ENCODE measurements at regions not wholly inside any gene's neighbourhood (a gene's known extent, or its start where the extent isn't known, plus 50 kb on each side); places are given as distances from the start of the nearest gene placed in this dataset.

DNA sequence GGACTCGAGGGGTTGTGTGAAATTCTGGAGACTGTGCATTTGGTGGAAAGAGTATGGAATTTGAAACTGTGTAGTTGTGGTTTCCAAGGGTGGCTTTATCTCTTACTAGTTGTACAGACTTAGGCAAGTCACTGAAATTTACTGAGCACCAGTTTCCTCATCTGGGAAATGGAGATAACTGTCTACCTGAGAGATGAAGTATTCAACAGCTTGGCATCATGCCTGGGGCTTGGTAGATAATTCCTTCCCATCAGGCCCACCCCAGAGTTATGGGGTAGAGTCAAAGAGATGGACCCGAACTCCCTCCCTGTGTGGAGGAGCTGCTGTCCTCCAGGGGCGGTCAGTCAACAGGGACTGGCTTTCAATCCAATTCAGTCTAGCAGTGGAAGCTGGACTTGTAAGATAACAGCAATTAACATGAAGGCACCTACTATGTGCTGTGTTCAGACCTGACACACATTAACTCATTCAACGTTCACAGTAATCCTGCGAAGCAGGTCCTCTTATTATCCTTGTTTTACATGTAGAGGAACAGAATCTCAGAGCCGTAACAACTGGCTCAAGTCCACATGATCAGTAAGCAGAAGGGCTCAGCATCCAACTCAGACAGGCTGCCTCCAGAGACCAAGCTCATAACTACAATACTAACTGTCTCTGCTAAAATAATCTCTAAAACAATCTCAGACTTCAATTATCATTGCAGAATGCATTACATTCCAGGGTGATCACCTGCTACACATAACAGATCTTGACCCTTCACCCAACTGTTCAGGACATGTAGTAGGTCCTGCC lies 432.1 kb downstream of the LPIN1 start:
- Histone ChIP-seq H3K4me3 (ENCODE audit: control extremely low read depth in 1 of 5, extremely low read depth in 1 of 5, insufficient read depth in 1 of 5, low read depth in 2 of 5, low read length in 4 of 5) (no peak overlapping the region), H3K9me3 (ENCODE audit: control extremely low read depth in 1 of 3, control insufficient read depth in 2 of 3, insufficient read depth in 1 of 3, low read length in 2 of 3) (no peaks in the 10 kb centered on the region), H3K27ac (ENCODE audit: low read length in 2 of 2) (no peak overlapping the region), H3K79me2 (ENCODE audit: control insufficient read depth, insufficient read depth, low read length) (no peaks in the 10 kb centered on the region), H2AFZ (ENCODE audit: insufficient read depth, low read depth, low read length, poor library complexity, severe bottlenecking) (peak overlapping the region; percentile 29), H4K20me1 (ENCODE audit: control insufficient read depth, insufficient read depth, low read length, poor library complexity, severe bottlenecking) (no peaks in the 10 kb centered on the region), H3K9ac (ENCODE audit: low read length) (no peak overlapping the region), H3K4me1 (ENCODE audit: control insufficient read depth in 2 of 2, insufficient read depth in 2 of 2, low read length in 2 of 2) (peaks cover 26 to 27% of the 10 kb centered on the region in 2 donors), H3K4me2 (replicated peaks; ENCODE audit: low read depth, low read length, poor library complexity, severe bottlenecking) (peak overlapping the region; percentile 56), H3K27me3 (replicated peaks in 1 of 4; ENCODE audit: control extremely low read depth in 1 of 4, control insufficient read depth in 3 of 4, insufficient read depth in 4 of 4, low read length in 3 of 4) (no peaks in the 10 kb centered on the region), H3K36me3 (replicated peaks in 1 of 2; ENCODE audit: control extremely low read depth in 1 of 2, control insufficient read depth in 1 of 2, extremely low read depth in 1 of 2, insufficient read depth in 2 of 2, low read length in 1 of 2) (no peaks in the 10 kb centered on the region)
- ChIA-PET POLR2A (no interaction called here), CTCF (interaction anchor here (1.0 to 1.2 kb wide), 2 partner anchors 10 to 538 kb away, joined by 3 to 4 read pairs; partner anchors contain the start of gene TRIB2)
- Mint-ChIP-seq H3K27me3 (no peaks in the 10 kb centered on the region), H3K4me3 (peak overlapping the region; percentile 56), H3K4me1 (peaks cover 40% of the 10 kb centered on the region), H3K9me3 (ENCODE audit: insufficient read depth) (no peaks in the 10 kb centered on the region), H3K27ac (peak overlapping the region; percentile 5)
- TF ChIP-seq EZH2 (IDR thresholded peaks at IDR 0.05; ENCODE audit: borderline replicate concordance, insufficient read depth, low read depth, low read length, poor library complexity, severe bottlenecking) = no peak
- TF ChIP-seq, protein P1, sequence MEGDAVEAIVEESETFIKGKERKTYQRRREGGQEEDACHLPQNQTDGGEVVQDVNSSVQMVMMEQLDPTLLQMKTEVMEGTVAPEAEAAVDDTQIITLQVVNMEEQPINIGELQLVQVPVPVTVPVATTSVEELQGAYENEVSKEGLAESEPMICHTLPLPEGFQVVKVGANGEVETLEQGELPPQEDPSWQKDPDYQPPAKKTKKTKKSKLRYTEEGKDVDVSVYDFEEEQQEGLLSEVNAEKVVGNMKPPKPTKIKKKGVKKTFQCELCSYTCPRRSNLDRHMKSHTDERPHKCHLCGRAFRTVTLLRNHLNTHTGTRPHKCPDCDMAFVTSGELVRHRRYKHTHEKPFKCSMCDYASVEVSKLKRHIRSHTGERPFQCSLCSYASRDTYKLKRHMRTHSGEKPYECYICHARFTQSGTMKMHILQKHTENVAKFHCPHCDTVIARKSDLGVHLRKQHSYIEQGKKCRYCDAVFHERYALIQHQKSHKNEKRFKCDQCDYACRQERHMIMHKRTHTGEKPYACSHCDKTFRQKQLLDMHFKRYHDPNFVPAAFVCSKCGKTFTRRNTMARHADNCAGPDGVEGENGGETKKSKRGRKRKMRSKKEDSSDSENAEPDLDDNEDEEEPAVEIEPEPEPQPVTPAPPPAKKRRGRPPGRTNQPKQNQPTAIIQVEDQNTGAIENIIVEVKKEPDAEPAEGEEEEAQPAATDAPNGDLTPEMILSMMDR (IDR thresholded peaks at IDR 0.05) = no peak
- intact Hi-C loops (cut with micrococcal nuclease) = no loop called here
- ATAC-seq (ENCODE audit: low read depth) (no peak), DNase-seq (no peak)
- WGBS (ENCODE audit: insufficient coverage) = 100% methylated on average over 5 of the region's 6 CpGs

DNA sequence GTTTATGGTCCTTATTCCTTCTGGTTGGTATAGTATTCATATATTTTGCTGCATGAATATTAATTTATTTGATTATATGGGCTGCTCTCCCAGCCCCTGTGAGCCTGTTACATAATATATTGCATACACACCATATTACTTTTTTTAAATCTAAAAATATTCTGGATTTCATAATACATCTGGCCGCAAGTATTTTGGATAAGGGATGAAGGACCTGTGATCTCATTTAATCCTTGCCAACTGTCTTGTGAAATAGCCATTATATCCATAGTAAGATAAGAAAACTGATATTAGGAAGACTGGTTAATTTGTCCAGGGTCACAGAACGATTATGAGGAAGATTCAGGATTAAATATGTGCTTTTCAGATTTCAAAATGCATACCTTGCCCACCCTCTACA lies 433.6 kb downstream of the LPIN1 start:
- H3K4me1 Mint-ChIP-seq = peaks cover 37% of the 10 kb centered on the region
- Histone ChIP-seq H3K27me3 (replicated peaks in 1 of 4; ENCODE audit: control extremely low read depth in 1 of 4, control insufficient read depth in 3 of 4, insufficient read depth in 4 of 4, low read length in 3 of 4) (no peaks in the 10 kb centered on the region), H3K4me1 (ENCODE audit: control insufficient read depth in 2 of 2, insufficient read depth in 2 of 2, low read length in 2 of 2) (peaks cover 26 to 27% of the 10 kb centered on the region in 2 donors), H4K20me1 (ENCODE audit: control insufficient read depth, insufficient read depth, low read length, poor library complexity, severe bottlenecking) (no peaks in the 10 kb centered on the region), H3K36me3 (replicated peaks in 1 of 2; ENCODE audit: control extremely low read depth in 1 of 2, control insufficient read depth in 1 of 2, extremely low read depth in 1 of 2, insufficient read depth in 2 of 2, low read length in 1 of 2) (no peaks in the 10 kb centered on the region), H3K4me3 (ENCODE audit: control extremely low read depth in 1 of 5, extremely low read depth in 1 of 5, insufficient read depth in 1 of 5, low read depth in 2 of 5, low read length in 4 of 5) (no peak overlapping the region), H3K27ac (ENCODE audit: low read length in 2 of 2) (no peak overlapping the region), H3K9ac (ENCODE audit: low read length) (no peak overlapping the region), H2AFZ (ENCODE audit: insufficient read depth, low read depth, low read length, poor library complexity, severe bottlenecking) (no peak overlapping the region), H3K79me2 (ENCODE audit: control insufficient read depth, insufficient read depth, low read length) (no peaks in the 10 kb centered on the region), H3K9me3 (ENCODE audit: control extremely low read depth in 1 of 3, control insufficient read depth in 2 of 3, insufficient read depth in 1 of 3, low read length in 2 of 3) (no peaks in the 10 kb centered on the region), H3K4me2 (replicated peaks; ENCODE audit: low read depth, low read length, poor library complexity, severe bottlenecking) (no peak overlapping the region)
- no peak overlapping the region for H3K27ac Mint-ChIP-seq
- ATAC-seq (ENCODE audit: low read depth) (no peak), DNase-seq (no peak)
- CTCF ChIA-PET = no interaction called here
- POLR2A ChIA-PET = no interaction called here
- H3K4me3 Mint-ChIP-seq = no peak overlapping the region
- TF ChIP-seq, protein P1 (IDR thresholded peaks at IDR 0.05) = no peak
- TF ChIP-seq EZH2 (IDR thresholded peaks at IDR 0.05; ENCODE audit: borderline replicate concordance, insufficient read depth, low read depth, low read length, poor library complexity, severe bottlenecking) = no peak
- H3K9me3 Mint-ChIP-seq (ENCODE audit: insufficient read depth) = no peaks in the 10 kb centered on the region
- intact Hi-C loops (cut with micrococcal nuclease) = no loop called here
- no CpG with 5 or more reads among the region's 2 CpGs for whole genome bisulfite sequencing (ENCODE audit: insufficient coverage)
- H3K27me3 Mint-ChIP-seq = no peaks in the 10 kb centered on the region

Measured in B cell (primary cell).